SJSA1 (cell line): ENCODE measurements at regions not wholly inside any gene's neighbourhood (a gene's known extent, or its start where the extent isn't known, plus 50 kb on each side); places are given as distances from the start of the nearest gene placed in this dataset.

Experiments used
- DNase-seq, 2 experiments: peaks; one replicate each; pipeline ENCODE4 v3.0.0-alpha.2; 2015 to 2020; ENCODE audit warnings: low spot score in 2 of 2, low read depth in 1 of 2
- H3K27ac ChIP-seq: fragments of 250-450 bp; sonication (Bioruptor Pico); 2 replicates; pipeline ENCODE4 v1.5.1; 2020; ENCODE audit warnings: mild to moderate bottlenecking, moderate library complexity
- H3K27me3 ChIP-seq: fragments of 250-450 bp; sonication (Bioruptor Pico); replicated peaks from 2 replicates; pipeline ENCODE4 v1.5.1; 2020; ENCODE audit warnings: mild to moderate bottlenecking, moderate library complexity
- H3K36me3 ChIP-seq: fragments of 250-450 bp; sonication (Bioruptor Pico); 2 replicates; pipeline ENCODE4 v1.5.1; 2020; ENCODE audit warnings: mild to moderate bottlenecking
- H3K4me1 ChIP-seq: fragments of 250-450 bp; sonication (Bioruptor Pico); replicated peaks from 2 replicates; pipeline ENCODE4 v1.6.1; 2021; ENCODE audit warnings: mild to moderate bottlenecking
- H3K4me3 ChIP-seq: fragments of 250-450 bp; sonication (Bioruptor Pico); 2 replicates; pipeline ENCODE4 v1.5.1; 2020; ENCODE audit warnings: mild to moderate bottlenecking
- H3K9me3 ChIP-seq: fragments of 250-450 bp; sonication (Bioruptor Pico); replicated peaks from 2 replicates; pipeline ENCODE4 v1.5.1; 2020; ENCODE audit warnings: mild to moderate bottlenecking

- Histone ChIP-seq H3K4me3 (no peak overlapping the region), H3K27ac (no peak overlapping the region), H3K27me3 (no peaks in the 10 kb centered on the region), H3K4me1 (no peaks in the 10 kb centered on the region), H3K9me3 (no peaks in the 10 kb centered on the region), H3K36me3 (no peaks in the 10 kb centered on the region)
- DNase-seq = no peak
Measured at GRCh38 chr10:128300290-128300824, 174.1 kb upstream of the MKI67 start.

DNA sequence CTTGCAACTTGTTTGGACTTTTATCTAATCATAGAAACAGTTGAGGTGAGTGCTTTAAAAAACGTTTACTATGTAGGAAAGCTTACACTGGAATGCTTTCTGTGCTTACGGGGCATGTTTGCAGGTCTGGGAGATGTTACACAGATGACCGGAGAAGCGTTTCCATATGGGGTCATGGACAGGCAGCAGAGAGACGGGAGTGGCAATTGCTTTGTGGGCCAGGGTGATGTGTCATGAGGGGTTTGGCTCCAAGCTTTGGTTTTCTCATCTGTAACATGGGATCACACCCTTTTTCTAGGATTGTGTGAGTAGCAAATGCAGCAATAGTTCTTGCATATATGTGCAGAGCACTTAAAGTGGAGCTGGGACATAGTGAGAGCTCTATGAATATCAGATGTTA lies 174.8 kb upstream of the MKI67 start:
- H3K36me3 ChIP-seq = no peaks in the 10 kb centered on the region

DNA sequence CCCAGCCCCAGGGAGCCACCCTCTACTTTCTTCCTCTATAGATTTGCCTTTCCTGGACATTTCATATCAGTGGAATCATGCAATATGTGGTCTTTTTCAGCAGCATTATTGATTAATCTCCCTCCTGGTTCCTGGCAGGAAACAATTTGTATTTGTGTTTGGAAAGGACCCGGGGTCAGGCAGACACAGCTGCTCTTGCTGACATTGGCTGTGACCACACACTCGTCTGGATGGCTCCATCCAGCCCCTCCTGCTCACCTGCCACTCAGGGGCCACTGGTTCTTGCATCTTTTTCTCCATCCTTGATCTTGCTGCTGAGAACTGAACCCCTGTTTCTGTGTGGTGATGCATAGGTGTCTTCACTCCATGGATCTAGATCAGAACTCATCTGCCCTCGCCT lies 176.6 kb upstream of the MKI67 start:
- DNase-seq = no peak
- Histone ChIP-seq H3K9me3 (no peaks in the 10 kb centered on the region), H3K4me1 (no peaks in the 10 kb centered on the region), H3K27me3 (no peaks in the 10 kb centered on the region), H3K4me3 (no peak overlapping the region), H3K36me3 (no peaks in the 10 kb centered on the region), H3K27ac (no peak overlapping the region)

More for the DNA sequence above, 174.8 kb upstream of the MKI67 start:
- no peak overlapping the region for H3K4me3 ChIP-seq
- H3K27ac ChIP-seq = no peak overlapping the region
- H3K27me3 ChIP-seq = no peaks in the 10 kb centered on the region
- no peaks in the 10 kb centered on the region for H3K9me3 ChIP-seq
- DNase-seq = no peak
- H3K4me1 ChIP-seq = no peaks in the 10 kb centered on the region

GRCh38 chr10:128304271-128304670 lies 178.0 kb upstream of the MKI67 start:
- H3K4me3 ChIP-seq = no peak overlapping the region
- no peaks in the 10 kb centered on the region for H3K36me3 ChIP-seq
- no peaks in the 10 kb centered on the region for H3K4me1 ChIP-seq
- H3K27me3 ChIP-seq = no peaks in the 10 kb centered on the region
- H3K9me3 ChIP-seq = no peaks in the 10 kb centered on the region; the same call in 1 of the 2 replicates
- DNase-seq = no peak
- H3K27ac ChIP-seq = no peak overlapping the region

GRCh38 chr10:128305601-128306345 lies 179.6 kb upstream of the MKI67 start:
- Histone ChIP-seq H3K27ac (no peak overlapping the region), H3K27me3 (no peaks in the 10 kb centered on the region), H3K4me3 (no peak overlapping the region), H3K9me3 (no peaks in the 10 kb centered on the region; the same call in 1 of the 2 replicates), H3K4me1 (no peaks in the 10 kb centered on the region), H3K36me3 (no peaks in the 10 kb centered on the region)
- DNase-seq = no peak

DNA sequence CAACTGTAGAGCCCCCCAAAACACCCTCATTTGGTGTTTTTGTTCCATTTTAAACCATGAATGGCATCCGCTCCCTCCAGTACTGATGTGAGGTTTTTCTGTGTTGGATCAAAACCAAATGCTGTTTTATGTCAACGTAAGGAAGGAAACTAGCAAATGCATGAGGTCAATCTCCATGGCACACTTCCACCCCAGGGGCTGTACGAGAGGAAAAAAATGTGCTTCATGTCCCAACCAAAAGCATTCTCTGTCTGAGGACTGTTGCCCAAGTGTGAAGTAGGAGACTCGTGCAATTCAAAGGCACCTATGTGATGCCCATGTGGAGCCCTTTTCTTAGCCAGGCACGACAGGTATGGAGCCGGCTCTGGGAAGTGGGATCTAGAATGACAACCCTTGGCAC lies 180.3 kb upstream of the MKI67 start:
- Histone ChIP-seq H3K36me3 (no peaks in the 10 kb centered on the region), H3K9me3 (no peaks in the 10 kb centered on the region; the same call in 1 of the 2 replicates), H3K4me3 (no peak overlapping the region), H3K27ac (no peak overlapping the region), H3K4me1 (no peaks in the 10 kb centered on the region), H3K27me3 (no peaks in the 10 kb centered on the region)
- no peak for DNase-seq

DNA sequence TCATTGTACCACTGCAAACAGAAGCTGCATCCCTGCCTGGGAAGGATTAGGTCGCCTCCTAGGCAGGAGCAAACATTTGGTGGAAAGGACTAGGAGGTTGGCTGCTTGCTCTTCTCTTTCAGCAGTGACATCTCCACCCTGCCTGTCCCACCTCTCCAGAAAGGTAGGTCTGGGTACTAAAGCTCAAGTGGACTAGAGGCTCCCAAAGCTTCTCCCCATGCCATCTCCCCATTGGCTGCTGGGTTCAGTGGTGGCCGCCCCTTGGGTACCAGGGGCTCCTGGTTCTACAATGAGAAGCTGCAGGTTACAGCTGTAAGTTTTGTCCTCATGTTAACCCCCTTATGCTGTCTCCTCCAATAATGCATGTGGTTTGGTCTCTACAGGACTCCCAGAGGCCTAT lies 180.7 kb upstream of the MKI67 start:
- no peaks in the 10 kb centered on the region; the same call in 1 of the 2 replicates for H3K9me3 ChIP-seq
- DNase-seq = no peak
- no peaks in the 10 kb centered on the region for H3K36me3 ChIP-seq
- H3K27me3 ChIP-seq = no peaks in the 10 kb centered on the region
- H3K27ac ChIP-seq = no peak overlapping the region
- no peak overlapping the region for H3K4me3 ChIP-seq
- H3K4me1 ChIP-seq = no peaks in the 10 kb centered on the region

GRCh38 chr10:128307820-128308219 lies 181.6 kb upstream of the MKI67 start:
- Histone ChIP-seq H3K9me3 (no peaks in the 10 kb centered on the region; the same call in none of the 2 replicates), H3K27ac (no peak overlapping the region), H3K27me3 (no peaks in the 10 kb centered on the region), H3K4me1 (no peaks in the 10 kb centered on the region), H3K4me3 (no peak overlapping the region), H3K36me3 (no peaks in the 10 kb centered on the region)
- DNase-seq = no peak

GRCh38 chr10:128310971-128311658 lies 184.9 kb upstream of the MKI67 start:
- H3K27ac ChIP-seq = no peak overlapping the region
- H3K4me3 ChIP-seq = no peak overlapping the region
- no peaks in the 10 kb centered on the region; the same call in none of the 2 replicates for H3K9me3 ChIP-seq
- H3K4me1 ChIP-seq = no peaks in the 10 kb centered on the region
- no peaks in the 10 kb centered on the region for H3K36me3 ChIP-seq
- DNase-seq = no peak
- no peaks in the 10 kb centered on the region for H3K27me3 ChIP-seq

DNA sequence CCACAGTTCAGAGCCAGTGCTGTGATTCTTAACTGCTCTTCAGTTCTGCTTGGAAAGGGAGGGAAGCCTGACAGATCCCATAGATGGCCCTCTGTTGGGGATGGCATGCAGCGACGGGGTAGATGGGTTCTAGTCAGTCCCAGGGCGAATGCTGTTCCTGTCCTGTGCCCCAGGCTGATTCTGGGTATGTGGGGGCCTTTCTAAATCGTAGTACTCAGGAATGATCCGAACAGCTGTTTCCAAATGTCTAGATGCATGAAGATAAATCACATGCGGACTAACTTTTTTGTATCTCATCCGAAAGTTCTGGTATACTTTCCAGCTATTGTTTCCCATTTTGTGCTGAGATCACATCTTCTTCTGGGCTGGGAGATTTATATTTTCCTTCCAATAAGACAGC lies 186.0 kb upstream of the MKI67 start:
- Histone ChIP-seq H3K36me3 (no peaks in the 10 kb centered on the region), H3K27me3 (no peaks in the 10 kb centered on the region), H3K4me1 (no peaks in the 10 kb centered on the region), H3K27ac (no peak overlapping the region), H3K4me3 (no peak overlapping the region), H3K9me3 (no peaks in the 10 kb centered on the region; the same call in none of the 2 replicates)
- no peak for DNase-seq

GRCh38 chr10:128314686-128315085 lies 188.5 kb upstream of the MKI67 start:
- no peaks in the 10 kb centered on the region; the same call in 1 of the 2 replicates for H3K9me3 ChIP-seq
- H3K27ac ChIP-seq = no peak overlapping the region

GRCh38 chr10:128316121-128316726 lies 190.0 kb upstream of the MKI67 start:
- DNase-seq = no peak
- Histone ChIP-seq H3K4me3 (no peak overlapping the region), H3K4me1 (no peaks in the 10 kb centered on the region), H3K36me3 (no peaks in the 10 kb centered on the region), H3K27me3 (no peaks in the 10 kb centered on the region), H3K27ac (no peak overlapping the region), H3K9me3 (peaks cover 5% of the 10 kb centered on the region; the same call in 1 of the 2 replicates)

More at GRCh38 chr10:128314686-128315085, 188.5 kb upstream of the MKI67 start:
- Histone ChIP-seq H3K4me1 (no peaks in the 10 kb centered on the region), H3K4me3 (no peak overlapping the region), H3K36me3 (no peaks in the 10 kb centered on the region), H3K27me3 (no peaks in the 10 kb centered on the region)
- no peak for DNase-seq

DNA sequence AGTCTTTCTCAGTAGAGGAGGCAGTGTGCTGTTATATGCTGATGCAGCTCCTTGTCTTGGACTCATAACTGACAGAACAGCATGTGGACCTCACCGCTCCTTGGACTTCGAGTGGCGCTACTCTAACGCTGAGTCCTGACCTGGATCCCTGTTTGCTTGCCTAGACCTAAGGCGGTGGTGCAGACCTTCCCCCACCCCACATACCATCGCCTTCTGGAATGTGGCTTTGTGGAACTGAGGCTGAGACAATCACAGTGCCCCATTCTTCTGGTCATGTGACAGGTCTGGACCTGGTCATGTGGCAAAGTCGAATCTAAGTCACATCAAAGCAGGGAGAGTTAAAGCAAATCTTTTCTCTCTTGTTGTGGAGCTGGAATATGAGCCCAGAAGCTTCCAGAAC lies 190.7 kb upstream of the MKI67 start:
- Histone ChIP-seq H3K27me3 (no peaks in the 10 kb centered on the region), H3K36me3 (no peaks in the 10 kb centered on the region), H3K4me1 (no peaks in the 10 kb centered on the region), H3K9me3 (peaks cover 12% of the 10 kb centered on the region; the same call in 1 of the 2 replicates), H3K4me3 (no peak overlapping the region), H3K27ac (no peak overlapping the region)
- no peak for DNase-seq

DNA sequence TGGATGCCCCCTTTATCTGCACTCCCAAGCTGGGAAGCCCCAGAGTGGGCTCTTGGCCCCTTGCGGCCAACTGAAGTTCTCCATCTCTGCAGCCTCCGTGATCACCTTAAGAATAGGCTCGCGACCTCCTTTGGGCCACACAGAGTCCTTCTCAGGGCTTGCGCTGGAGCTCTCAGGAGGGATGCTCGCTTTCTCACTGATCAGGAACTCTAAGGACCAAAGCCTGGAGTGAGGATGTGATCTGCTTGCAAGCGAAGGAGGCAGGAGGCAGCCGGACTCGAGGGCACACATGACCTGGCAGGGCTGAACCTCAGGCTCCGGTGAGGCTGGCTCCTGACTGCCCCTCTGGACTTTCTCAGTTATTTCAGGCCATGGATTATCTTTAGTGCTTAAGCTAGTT lies 192.1 kb upstream of the MKI67 start:
- no peaks in the 10 kb centered on the region for H3K4me1 ChIP-seq
- no peak for DNase-seq
- no peak overlapping the region for H3K27ac ChIP-seq
- H3K27me3 ChIP-seq = no peaks in the 10 kb centered on the region
- H3K36me3 ChIP-seq = no peaks in the 10 kb centered on the region
- H3K9me3 ChIP-seq = 0 out of 2 replicates have a peak, but pooled peaks cover 13% of the 10 kb centered on the region
- no peak overlapping the region for H3K4me3 ChIP-seq
